ENCODE measurements at regions not wholly inside any gene's neighbourhood (a gene's known extent, or its start where the extent isn't known, plus 50 kb on each side); places are given as distances from the start of the nearest gene placed in this dataset.

DNA sequence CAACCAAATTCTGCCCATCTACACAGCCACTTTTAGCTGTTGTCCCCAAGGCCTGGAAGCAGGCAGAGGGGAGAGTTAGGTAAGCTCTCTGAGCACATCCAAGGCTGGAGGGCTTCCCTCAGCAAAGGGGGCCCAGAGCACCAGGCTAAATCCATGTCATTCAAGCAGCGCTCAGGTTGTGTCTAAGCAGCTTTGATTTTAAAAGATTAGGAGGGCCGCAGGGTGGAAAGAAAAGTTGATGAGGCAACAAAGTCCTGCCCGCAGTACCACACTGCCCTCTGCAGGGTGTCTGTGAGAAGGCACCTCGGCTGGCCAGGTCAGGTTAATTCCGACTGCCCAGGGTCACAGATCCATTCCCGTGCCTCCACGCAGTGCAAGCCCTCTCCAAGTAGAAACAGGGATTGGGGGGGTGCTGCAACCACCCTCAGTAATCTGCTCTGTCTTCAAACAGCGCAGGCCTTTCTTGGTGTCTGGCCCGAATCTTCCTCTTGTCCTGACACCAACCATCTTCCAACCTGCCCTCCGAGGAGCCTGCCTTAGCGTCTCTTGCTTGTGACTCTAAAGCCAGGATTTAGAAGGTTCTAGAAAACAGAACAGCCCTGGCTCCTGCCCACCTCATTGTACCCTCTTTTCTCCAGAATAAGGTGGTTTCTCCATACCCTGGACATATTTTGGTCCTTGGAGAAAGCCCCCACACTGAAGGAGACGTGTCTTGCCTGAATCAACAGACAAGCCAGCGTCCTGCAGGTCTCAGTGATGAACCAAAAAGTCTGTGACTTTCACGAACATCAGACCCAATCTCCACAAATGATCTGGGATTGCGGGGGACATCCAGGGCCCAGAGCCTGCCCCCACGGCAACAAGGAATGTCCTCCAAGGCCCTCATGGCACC, 289.2 kb downstream of the TNS1 start (continued):
- TF ChIP-seq ZNF20 (CRISPR knock-in tag; IDR thresholded peaks at IDR 0.05): no peak
- TF ChIP-seq, protein P1, sequence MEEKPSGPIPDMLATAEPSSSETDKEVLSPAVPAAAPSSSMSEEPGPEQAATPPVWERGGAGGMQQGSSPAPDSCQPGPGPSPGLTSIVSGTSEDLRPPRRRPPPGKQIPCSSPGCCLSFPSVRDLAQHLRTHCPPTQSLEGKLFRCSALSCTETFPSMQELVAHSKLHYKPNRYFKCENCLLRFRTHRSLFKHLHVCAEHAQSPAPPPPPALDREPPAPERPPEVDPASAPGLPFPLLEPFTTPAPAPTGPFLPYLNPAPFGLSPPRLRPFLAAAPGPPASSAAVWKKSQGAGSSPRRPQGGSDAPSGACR (CRISPR knock-in tag; IDR thresholded peaks at IDR 0.05): no peak
- TF ChIP-seq ZNF484 (CRISPR knock-in tag; IDR thresholded peaks at IDR 0.05; ENCODE audit: borderline replicate concordance, low read depth): no peak
- TF ChIP-seq ZNF460 (CRISPR knock-in tag; IDR thresholded peaks at IDR 0.05; ENCODE audit: borderline replicate concordance): no peak
- TF ChIP-seq PHF5A (CRISPR knock-in tag; IDR thresholded peaks at IDR 0.05; ENCODE audit: low read depth, unreplicated experiment): no peak
- no peak for TF ChIP-seq CBX1 (IDR thresholded peaks at IDR 0.05; ENCODE audit: low read depth)
- TF ChIP-seq, protein P2, sequence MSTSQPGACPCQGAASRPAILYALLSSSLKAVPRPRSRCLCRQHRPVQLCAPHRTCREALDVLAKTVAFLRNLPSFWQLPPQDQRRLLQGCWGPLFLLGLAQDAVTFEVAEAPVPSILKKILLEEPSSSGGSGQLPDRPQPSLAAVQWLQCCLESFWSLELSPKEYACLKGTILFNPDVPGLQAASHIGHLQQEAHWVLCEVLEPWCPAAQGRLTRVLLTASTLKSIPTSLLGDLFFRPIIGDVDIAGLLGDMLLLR (CRISPR knock-in tag; IDR thresholded peaks at IDR 0.05): no peak
- TF ChIP-seq ZSCAN22 (CRISPR knock-in tag; IDR thresholded peaks at IDR 0.05): no peak
- no peak for TF ChIP-seq SNAPC2 (CRISPR knock-in tag; IDR thresholded peaks at IDR 0.05)
- no peak for TF ChIP-seq ZNF615 (CRISPR knock-in tag; IDR thresholded peaks at IDR 0.05; ENCODE audit: borderline replicate concordance)
- TF ChIP-seq MYNN (CRISPR knock-in tag; IDR thresholded peaks at IDR 0.05; ENCODE audit: low read depth): no peak
- TF ChIP-seq GABPA (IDR thresholded peaks at IDR 0.05; ENCODE audit: low read depth, low read length): no peak
- no peak for TF ChIP-seq GABPA (CRISPR knock-in tag; IDR thresholded peaks at IDR 0.05; ENCODE audit: low read depth)
- TF ChIP-seq HNF4A (CRISPR knock-in tag; IDR thresholded peaks at IDR 0.05): no peak
- TF ChIP-seq HMG20A (CRISPR knock-in tag; IDR thresholded peaks at IDR 0.05; ENCODE audit: borderline replicate concordance): no peak
- TF ChIP-seq KDM5B (CRISPR knock-in tag; IDR thresholded peaks at IDR 0.05; ENCODE audit: borderline replicate concordance): no peak
- peak; percentile 43 for TF ChIP-seq XRCC5 (optimal IDR thresholded peaks at IDR 0.05; ENCODE audit: low read length)
- TF ChIP-seq NFIB (CRISPR knock-in tag; IDR thresholded peaks at IDR 0.05; ENCODE audit: borderline replicate concordance): 0 out of 2 replicates have a peak, but pooled peaks have one; percentile 53
- TF ChIP-seq, protein P3, sequence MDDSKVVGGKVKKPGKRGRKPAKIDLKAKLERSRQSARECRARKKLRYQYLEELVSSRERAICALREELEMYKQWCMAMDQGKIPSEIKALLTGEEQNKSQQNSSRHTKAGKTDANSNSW (CRISPR knock-in tag; IDR thresholded peaks at IDR 0.05; ENCODE audit: borderline replicate concordance): no peak
- TF ChIP-seq ZNF24 (IDR thresholded peaks at IDR 0.05): peak; percentile 29; the same call in 1 of the 2 replicates
